ENCODE measurements at regions not wholly inside any gene's neighbourhood (a gene's known extent, or its start where the extent isn't known, plus 50 kb on each side); places are given as distances from the start of the nearest gene placed in this dataset.

DNA sequence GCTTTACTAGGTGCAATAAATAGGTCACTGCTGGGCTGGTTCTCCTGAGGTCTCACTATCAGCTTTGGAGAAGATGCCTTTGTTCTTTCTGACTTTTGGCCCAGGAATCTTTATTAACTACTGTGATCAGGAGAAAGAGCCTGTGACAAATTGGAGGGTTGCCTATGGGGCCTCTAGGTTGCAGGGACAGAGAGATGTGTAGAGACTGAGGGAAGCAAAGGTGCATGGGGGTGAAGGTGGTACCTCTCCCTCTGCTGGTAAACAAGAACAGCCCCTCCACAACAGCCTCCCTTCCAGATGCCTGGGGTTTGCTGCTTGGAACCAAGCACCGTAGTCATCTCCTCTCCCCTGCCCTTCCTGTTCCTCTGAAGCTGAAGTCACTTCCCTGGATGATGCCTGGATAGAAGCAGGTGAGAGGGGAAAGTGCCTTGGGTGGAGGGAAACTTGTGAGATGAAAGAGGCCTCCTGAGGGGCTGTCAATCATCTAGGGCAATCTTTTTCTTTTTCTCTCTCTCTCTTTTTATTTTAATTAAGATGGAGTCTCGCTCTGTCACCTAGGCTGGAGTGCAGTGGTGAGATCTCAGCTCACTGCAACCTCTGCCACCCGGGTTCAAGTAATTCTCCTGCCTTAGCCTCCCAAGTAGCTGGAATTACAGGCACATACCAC, 57.4 kb upstream of the DUSP22 start:
- Histone ChIP-seq H3F3A (ENCODE audit: low read length, unreplicated experiment) (no peaks in the 10 kb centered on the region), H3K27me3 (ENCODE audit: low read length) (no peaks in the 10 kb centered on the region), H3K36me3 (ENCODE audit: low read depth, low read length) (no peaks in the 10 kb centered on the region), H2AFZ (ENCODE audit: low read length) (no peak overlapping the region; the same call in 1 of the 2 replicates), H3K27ac (ENCODE audit: low read length) (no peak overlapping the region), H3K4me1 (ENCODE audit: insufficient read depth, low read length) (0 out of 2 replicates have a peak, but pooled peaks cover 3% of the 10 kb centered on the region), H4K20me1 (ENCODE audit: low read length) (no peaks in the 10 kb centered on the region), H3K9me2 (replicated peaks; ENCODE audit: low read length) (no peaks in the 10 kb centered on the region), H3K79me2 (ENCODE audit: low read length) (no peaks in the 10 kb centered on the region), H3K9ac (ENCODE audit: low read length) (no peak overlapping the region), H3K9me3 (ENCODE audit: low read length) (no peaks in the 10 kb centered on the region), H3K4me3 (ENCODE audit: low read length) (no peak overlapping the region), H3K4me2 (ENCODE audit: low read length) (no peak overlapping the region)
- DNase-seq (no peak), ATAC-seq (peak; percentile 27; the same call in 1 of the 2 replicates)
- no TSS peak for BruUV-seq (replicated peaks)
- TF ChIP-seq EZH2 (IDR thresholded peaks at IDR 0.05; ENCODE audit: low read length, unreplicated experiment) (no peak), EZH2phosphoT487 (IDR thresholded peaks at IDR 0.05; ENCODE audit: borderline replicate concordance, low read length) (no peak)
- TF ChIP-seq, protein P1, sequence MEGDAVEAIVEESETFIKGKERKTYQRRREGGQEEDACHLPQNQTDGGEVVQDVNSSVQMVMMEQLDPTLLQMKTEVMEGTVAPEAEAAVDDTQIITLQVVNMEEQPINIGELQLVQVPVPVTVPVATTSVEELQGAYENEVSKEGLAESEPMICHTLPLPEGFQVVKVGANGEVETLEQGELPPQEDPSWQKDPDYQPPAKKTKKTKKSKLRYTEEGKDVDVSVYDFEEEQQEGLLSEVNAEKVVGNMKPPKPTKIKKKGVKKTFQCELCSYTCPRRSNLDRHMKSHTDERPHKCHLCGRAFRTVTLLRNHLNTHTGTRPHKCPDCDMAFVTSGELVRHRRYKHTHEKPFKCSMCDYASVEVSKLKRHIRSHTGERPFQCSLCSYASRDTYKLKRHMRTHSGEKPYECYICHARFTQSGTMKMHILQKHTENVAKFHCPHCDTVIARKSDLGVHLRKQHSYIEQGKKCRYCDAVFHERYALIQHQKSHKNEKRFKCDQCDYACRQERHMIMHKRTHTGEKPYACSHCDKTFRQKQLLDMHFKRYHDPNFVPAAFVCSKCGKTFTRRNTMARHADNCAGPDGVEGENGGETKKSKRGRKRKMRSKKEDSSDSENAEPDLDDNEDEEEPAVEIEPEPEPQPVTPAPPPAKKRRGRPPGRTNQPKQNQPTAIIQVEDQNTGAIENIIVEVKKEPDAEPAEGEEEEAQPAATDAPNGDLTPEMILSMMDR (conservative IDR thresholded peaks at IDR 0.05; ENCODE audit: low read depth, low read length), result no peak
- intact Hi-C loops (cut with micrococcal nuclease), result no loop called here
- ChIA-PET CTCF (no interaction called here), POLR2A (ENCODE audit: unreplicated experiment) (no interaction called here)

- peak overlapping the region; percentile 44; the same call in 1 of the 2 replicates for H3K4me2 ChIP-seq (ENCODE audit: low read length)
- H3K9me3 ChIP-seq (ENCODE audit: low read length), result no peaks in the 10 kb centered on the region
- H2AFZ ChIP-seq (ENCODE audit: low read length), result peak overlapping the region; percentile 59; the same call in 1 of the 2 replicates
- no peak overlapping the region; the same call in 1 of the 2 replicates for H3K4me3 ChIP-seq (ENCODE audit: low read length)
- H3K79me2 ChIP-seq (ENCODE audit: low read length), result no peaks in the 10 kb centered on the region
- no TSS peak for BruUV-seq (replicated peaks)
- H3K9ac ChIP-seq (ENCODE audit: low read length), result no peak overlapping the region
- intact Hi-C loops (cut with micrococcal nuclease), result no loop called here
- DNase-seq (no peak), ATAC-seq (no peak)
- no peaks in the 10 kb centered on the region for H3K9me2 ChIP-seq (replicated peaks; ENCODE audit: low read length)
- POLR2A ChIA-PET (ENCODE audit: unreplicated experiment), result no interaction called here
- CTCF ChIA-PET, result no interaction called here
- no peak for TF ChIP-seq EZH2 (IDR thresholded peaks at IDR 0.05; ENCODE audit: low read length, unreplicated experiment)
- TF ChIP-seq, protein P1 (conservative IDR thresholded peaks at IDR 0.05; ENCODE audit: low read depth, low read length), result no peak
- no peak for TF ChIP-seq EZH2phosphoT487 (IDR thresholded peaks at IDR 0.05; ENCODE audit: borderline replicate concordance, low read length)
- 0 out of 2 replicates have a peak, but pooled peaks cover 3% of the 10 kb centered on the region for H3K4me1 ChIP-seq (ENCODE audit: insufficient read depth, low read length)
- H4K20me1 ChIP-seq (ENCODE audit: low read length), result no peaks in the 10 kb centered on the region
- no peak overlapping the region for H3K27ac ChIP-seq (ENCODE audit: low read length)
- no peaks in the 10 kb centered on the region for H3K27me3 ChIP-seq (ENCODE audit: low read length)
- H3K36me3 ChIP-seq (ENCODE audit: low read depth, low read length), result no peaks in the 10 kb centered on the region
- H3F3A ChIP-seq (ENCODE audit: low read length, unreplicated experiment), result no peaks in the 10 kb centered on the region
These were observed 56.4 kb upstream of the DUSP22 start for GRCh38 chr6:235763-236360.

DNA sequence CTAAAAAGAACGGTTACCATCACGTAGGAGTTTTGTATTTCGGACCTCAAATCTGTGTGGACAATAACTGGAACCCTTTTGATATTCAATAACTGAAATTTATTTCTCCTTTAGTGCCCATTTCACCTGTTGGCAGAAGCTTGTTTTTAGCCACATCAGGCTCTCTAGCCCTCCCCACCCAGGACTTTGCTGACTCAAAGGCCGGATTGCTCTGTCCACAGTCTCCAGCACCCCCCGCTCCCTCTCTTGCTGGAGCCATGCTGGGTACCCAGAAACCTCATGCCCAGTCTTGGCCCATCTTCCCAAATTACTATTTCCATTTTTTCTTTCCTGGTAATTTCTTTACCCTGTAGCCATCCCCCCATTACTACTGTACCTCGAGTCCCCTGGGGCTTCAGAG, 55.8 kb upstream of the DUSP22 start:
- CTCF ChIA-PET, result no interaction called here

More for the DNA sequence above, 55.8 kb upstream of the DUSP22 start:
- Histone ChIP-seq H2AFZ (ENCODE audit: low read length) (no peak overlapping the region), H3K27me3 (ENCODE audit: low read length) (no peaks in the 10 kb centered on the region), H3K4me1 (ENCODE audit: insufficient read depth, low read length) (0 out of 2 replicates have a peak, but pooled peaks cover 3% of the 10 kb centered on the region), H3K79me2 (ENCODE audit: low read length) (no peaks in the 10 kb centered on the region), H3K9me2 (replicated peaks; ENCODE audit: low read length) (no peaks in the 10 kb centered on the region), H3K9me3 (ENCODE audit: low read length) (no peaks in the 10 kb centered on the region), H3F3A (ENCODE audit: low read length, unreplicated experiment) (no peaks in the 10 kb centered on the region), H3K4me2 (ENCODE audit: low read length) (no peak overlapping the region), H3K4me3 (ENCODE audit: low read length) (no peak overlapping the region), H3K36me3 (ENCODE audit: low read depth, low read length) (no peaks in the 10 kb centered on the region), H3K9ac (ENCODE audit: low read length) (no peak overlapping the region), H4K20me1 (ENCODE audit: low read length) (no peaks in the 10 kb centered on the region), H3K27ac (ENCODE audit: low read length) (no peak overlapping the region)
- TF ChIP-seq EZH2phosphoT487 (IDR thresholded peaks at IDR 0.05; ENCODE audit: borderline replicate concordance, low read length), result no peak
- DNase-seq, result no peak
- ATAC-seq, result no peak
- intact Hi-C loops (cut with micrococcal nuclease), result no loop called here
- POLR2A ChIA-PET (ENCODE audit: unreplicated experiment), result no interaction called here
- no TSS peak for BruUV-seq (replicated peaks)
